ENCODE measurements at regions not wholly inside any gene's neighbourhood (a gene's known extent, or its start where the extent isn't known, plus 50 kb on each side); places are given as distances from the start of the nearest gene placed in this dataset.

DNA sequence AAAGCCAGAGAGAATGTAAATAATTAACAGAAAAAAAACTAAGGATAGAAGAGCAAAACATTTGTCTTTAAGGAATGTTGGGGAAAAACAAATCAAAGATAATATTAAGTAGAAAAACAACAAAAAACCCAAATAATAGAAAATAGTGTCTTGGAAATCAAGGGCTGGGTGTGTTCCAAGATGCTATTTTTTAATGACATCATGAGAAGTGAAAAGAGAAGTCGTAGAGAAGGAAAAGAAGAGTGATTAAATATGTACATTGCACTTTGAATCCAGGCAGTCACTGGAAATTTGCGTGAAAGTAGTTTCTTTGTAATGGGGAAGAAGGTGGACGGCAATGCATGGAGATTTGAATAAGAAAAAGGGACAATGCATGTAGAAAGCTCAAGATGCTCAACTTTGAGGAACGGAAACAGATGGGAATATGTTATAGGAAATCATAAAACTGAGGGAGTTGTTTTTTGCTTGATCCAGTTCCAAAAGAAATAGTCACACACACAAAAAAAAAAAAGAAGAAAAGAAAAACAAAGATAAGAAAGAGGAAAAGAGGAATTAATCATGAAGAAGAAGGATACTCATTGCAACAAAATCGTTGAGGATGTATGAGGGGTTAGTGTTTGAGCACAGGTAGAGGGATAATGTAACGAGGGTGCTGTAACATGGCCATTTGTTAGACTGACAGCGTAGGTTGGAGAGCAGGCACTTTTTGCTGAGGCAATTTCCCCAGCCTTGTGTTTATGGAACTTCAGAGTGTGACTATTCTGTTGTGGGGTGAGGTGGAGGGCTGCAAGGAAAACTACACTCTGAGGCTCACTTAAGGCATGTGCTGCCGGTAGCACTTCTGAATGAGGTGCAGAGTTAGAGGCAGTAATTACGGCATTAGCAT is 184.1 kb downstream of the CALCRL start:
- no peak for DNase-seq (ENCODE audit: low read depth, low spot score)
- in situ Hi-C loops (cut with HindIII; ENCODE audit: low sequenced_read_pairs): no loop called here
- TF ChIP-seq, protein P1, sequence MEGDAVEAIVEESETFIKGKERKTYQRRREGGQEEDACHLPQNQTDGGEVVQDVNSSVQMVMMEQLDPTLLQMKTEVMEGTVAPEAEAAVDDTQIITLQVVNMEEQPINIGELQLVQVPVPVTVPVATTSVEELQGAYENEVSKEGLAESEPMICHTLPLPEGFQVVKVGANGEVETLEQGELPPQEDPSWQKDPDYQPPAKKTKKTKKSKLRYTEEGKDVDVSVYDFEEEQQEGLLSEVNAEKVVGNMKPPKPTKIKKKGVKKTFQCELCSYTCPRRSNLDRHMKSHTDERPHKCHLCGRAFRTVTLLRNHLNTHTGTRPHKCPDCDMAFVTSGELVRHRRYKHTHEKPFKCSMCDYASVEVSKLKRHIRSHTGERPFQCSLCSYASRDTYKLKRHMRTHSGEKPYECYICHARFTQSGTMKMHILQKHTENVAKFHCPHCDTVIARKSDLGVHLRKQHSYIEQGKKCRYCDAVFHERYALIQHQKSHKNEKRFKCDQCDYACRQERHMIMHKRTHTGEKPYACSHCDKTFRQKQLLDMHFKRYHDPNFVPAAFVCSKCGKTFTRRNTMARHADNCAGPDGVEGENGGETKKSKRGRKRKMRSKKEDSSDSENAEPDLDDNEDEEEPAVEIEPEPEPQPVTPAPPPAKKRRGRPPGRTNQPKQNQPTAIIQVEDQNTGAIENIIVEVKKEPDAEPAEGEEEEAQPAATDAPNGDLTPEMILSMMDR (IDR thresholded peaks at IDR 0.05; ENCODE audit: low read depth, low read length): no peak
- no peak overlapping the region for H3K4me3 ChIP-seq (ENCODE audit: low read depth, low read length)

DNA sequence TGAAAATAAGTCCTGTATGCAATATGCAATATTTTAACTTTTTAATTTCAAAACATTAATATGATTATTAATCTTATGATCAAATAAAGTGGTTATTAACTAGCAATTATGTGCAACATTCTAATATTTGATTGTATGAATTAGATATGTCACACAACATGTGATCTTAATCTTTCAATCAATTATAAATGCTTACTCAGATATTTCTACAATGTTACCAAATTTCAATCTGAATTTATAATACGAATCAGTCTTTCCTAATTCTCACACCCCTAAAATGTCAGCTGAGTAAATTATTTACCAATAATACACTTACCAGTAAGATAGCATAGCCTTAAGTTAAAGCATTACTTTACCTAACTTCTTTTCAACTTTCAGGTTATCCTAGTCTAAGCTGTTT is 186.3 kb downstream of the CALCRL start:
- in situ Hi-C loops (cut with HindIII; ENCODE audit: low sequenced_read_pairs): no loop called here
- H3K4me3 ChIP-seq (ENCODE audit: low read depth, low read length): no peak overlapping the region
- TF ChIP-seq, protein P1 (IDR thresholded peaks at IDR 0.05; ENCODE audit: low read depth, low read length): no peak
- no peak for DNase-seq (ENCODE audit: low read depth, low spot score)

DNA sequence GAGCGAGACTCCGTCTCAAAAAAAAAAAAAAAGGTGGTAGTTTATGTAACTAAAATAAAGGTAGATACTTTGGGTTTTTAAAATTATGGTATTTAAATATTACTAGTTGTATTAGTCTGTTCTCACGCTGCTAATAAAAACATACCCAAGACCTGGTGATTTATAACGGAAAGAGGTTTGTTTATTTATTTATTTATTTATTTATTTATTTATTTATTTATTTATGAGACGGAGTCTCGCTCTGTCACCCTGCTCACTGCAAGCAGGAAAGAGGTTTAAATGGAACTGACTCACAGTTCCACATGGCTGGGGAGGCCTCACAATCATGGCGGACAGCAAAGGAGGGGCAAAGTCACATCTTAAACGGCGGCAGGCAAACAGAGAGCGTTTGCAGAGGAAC is 196.0 kb downstream of the CALCRL start:
- DNase-seq (ENCODE audit: low read depth, low spot score): no peak
- in situ Hi-C loops (cut with HindIII; ENCODE audit: low sequenced_read_pairs): no loop called here
- TF ChIP-seq, protein P1 (IDR thresholded peaks at IDR 0.05; ENCODE audit: low read depth, low read length): no peak
- H3K4me3 ChIP-seq (ENCODE audit: low read depth, low read length): no peak overlapping the region

DNA sequence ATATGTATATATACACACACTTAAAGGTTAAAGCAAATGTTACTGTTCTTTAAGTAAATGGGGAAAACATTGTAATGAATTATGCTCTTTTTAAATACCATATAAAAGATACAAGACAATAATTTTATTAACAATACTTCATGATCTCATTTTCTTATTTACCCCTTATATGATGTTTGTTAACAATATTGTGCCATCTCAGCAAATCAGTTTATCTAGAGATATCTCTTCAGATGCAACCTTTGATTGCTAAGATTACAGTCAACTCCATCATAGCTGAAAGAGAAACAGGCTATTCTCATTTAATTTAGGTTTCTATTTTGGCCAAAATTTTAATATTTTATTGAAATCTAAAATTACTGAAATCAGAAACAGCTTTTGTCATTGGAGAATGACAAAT is 197.9 kb downstream of the CALCRL start:
- DNase-seq (ENCODE audit: low read depth, low spot score): no peak
- in situ Hi-C loops (cut with HindIII; ENCODE audit: low sequenced_read_pairs): no loop called here
- TF ChIP-seq, protein P1 (IDR thresholded peaks at IDR 0.05; ENCODE audit: low read depth, low read length): no peak
- H3K4me3 ChIP-seq (ENCODE audit: low read depth, low read length): no peak overlapping the region

DNA sequence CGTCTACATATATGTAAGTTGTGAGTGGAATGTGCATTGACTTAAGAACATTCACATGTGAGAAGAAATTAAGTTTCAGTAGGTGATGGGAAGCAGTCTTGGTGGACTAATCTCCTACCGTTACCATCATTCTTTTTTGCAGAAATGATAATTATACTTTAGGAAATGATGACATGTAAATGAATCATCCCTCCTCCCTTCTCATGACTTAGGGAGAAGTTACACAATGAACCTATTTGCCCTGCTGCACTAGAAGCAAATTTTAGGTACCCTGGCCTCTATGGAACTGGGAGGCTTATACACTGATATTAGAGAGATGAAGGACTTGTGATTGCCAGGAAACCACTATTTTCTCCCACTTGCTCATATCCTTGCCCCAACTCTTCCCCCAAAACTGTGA is 214.2 kb downstream of the CALCRL start:
- in situ Hi-C loops (cut with HindIII; ENCODE audit: low sequenced_read_pairs): no loop called here
- DNase-seq (ENCODE audit: low read depth, low spot score): no peak
- no peak overlapping the region for H3K4me3 ChIP-seq (ENCODE audit: low read depth, low read length)
- TF ChIP-seq, protein P1 (IDR thresholded peaks at IDR 0.05; ENCODE audit: low read depth, low read length): no peak

DNA sequence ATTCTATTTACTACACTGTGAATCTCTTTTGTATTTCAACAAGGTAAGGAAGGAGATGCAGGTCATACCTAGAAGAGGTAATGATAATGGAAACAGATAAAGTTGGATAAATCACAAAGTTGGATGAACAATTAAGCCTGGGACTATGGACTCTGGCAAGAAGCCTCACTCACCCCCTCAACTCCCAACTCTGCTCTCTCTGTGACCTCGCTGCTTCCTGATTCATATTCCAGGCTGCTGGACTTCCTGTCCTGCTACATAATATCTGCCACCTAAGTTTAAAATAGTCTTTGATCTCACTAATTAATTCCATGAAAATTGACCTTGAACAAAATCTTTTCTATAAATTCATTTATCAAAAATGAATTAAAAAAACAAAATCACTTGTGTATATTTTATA is 215.3 kb downstream of the CALCRL start:
- in situ Hi-C loops (cut with HindIII; ENCODE audit: low sequenced_read_pairs): no loop called here
- no peak overlapping the region for H3K4me3 ChIP-seq (ENCODE audit: low read depth, low read length)
- no peak for DNase-seq (ENCODE audit: low read depth, low spot score)
- TF ChIP-seq, protein P1 (IDR thresholded peaks at IDR 0.05; ENCODE audit: low read depth, low read length): no peak
